ENCODE measurements at regions not wholly inside any gene's neighbourhood (a gene's known extent, or its start where the extent isn't known, plus 50 kb on each side); places are given as distances from the start of the nearest gene placed in this dataset.
"Not testable (repeated sequence)": the region's sequence is repeated elsewhere in the genome, so short reads cannot be mapped to it uniquely, and the experiment has no call there.

DNA sequence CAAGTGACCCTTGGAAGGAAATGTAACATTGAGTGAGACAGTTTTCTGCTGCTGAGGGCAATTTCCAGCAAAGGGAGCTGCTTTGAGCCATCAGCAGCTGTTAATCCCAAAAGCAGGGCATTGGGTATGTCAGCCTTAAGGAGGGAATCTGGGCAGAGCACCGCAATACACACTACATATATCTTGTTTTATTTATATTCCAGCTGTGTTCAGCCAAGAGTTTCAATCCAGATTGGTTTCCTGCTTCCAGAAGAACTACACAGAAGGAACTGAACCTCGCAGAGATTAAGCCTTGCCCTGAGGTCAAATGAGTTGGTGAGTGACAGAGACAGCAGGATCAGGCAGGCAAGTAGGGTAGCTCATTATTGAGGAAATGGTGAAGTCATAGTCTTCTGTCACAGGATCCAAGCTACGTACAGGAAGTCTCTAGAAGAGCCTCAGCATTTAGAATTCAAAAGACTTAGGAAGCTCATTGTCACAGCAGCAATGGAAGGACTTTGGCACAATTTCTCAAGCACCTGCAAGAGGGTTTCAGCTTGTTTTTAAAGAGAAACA is 109.9 kb upstream of the HEY2 start:
- DNase-seq (ENCODE audit: low read depth, low spot score), result peak; percentile 33

GRCh38 chr6:125640441-125641150 is 108.8 kb upstream of the HEY2 start:
- DNase-seq (ENCODE audit: low read depth, low spot score), result no peak
- no peak overlapping the region for H3K27ac ChIP-seq

More for the DNA sequence above, 109.9 kb upstream of the HEY2 start:
- no peak overlapping the region for H3K27ac ChIP-seq

DNA sequence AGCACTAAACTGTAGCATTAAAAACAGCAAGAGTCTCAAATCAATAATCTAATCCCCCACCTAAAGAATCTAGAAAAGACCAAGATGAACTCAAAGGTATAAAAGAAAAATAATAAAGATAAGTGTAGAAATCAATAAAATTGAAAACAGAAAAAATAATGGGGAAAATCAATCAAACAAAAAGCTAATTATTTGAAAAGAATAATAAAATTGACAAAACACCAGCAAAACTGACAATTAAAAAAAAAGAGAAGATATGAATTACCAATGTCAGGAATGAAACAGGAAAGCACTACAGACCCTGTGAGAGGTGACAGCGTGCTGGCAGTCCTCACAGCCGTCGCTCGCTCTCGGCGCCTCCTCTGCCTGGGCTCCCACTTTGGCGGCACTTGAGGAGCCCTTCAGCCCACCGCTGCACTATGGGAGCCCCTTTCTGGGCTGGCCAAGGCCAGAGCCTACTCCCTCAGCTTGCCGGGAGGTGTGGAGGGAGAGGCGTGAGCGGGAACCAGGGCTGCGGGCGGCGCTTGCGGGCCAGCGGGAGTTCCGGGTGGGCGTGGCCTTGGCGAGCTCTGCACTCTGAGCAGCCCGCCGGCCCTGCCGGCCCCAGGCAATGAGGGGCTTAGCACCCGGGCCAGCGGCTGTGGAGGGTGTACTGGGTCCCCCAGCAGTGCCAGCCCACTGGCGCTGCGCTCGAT is 105.3 kb upstream of the HEY2 start:
- H3K27ac ChIP-seq, result not testable (repeated sequence)

DNA sequence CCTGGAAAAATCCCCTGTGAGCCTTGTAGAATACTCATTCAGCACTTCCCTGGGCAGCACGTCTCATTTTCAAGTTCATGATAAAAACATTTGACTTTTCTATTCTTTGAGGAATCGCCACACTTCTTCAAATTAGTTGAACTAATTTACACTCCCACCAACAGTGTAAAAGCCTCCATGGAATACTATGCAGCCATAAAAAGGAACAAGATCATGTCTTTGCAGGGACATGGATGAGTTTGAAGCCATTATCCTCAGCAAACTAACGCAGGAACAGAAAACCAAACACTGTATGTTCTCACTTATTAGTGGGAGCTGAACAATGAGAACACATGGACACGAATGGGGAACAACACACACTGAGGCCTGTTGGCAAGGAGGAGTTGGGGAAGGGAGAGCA is 102.0 kb upstream of the HEY2 start:
- H3K27ac ChIP-seq, result no peak overlapping the region
- DNase-seq (ENCODE audit: low read depth, low spot score), result no peak

More for the DNA sequence above, 105.3 kb upstream of the HEY2 start:
- DNase-seq (ENCODE audit: low read depth, low spot score), result not testable (repeated sequence)

DNA sequence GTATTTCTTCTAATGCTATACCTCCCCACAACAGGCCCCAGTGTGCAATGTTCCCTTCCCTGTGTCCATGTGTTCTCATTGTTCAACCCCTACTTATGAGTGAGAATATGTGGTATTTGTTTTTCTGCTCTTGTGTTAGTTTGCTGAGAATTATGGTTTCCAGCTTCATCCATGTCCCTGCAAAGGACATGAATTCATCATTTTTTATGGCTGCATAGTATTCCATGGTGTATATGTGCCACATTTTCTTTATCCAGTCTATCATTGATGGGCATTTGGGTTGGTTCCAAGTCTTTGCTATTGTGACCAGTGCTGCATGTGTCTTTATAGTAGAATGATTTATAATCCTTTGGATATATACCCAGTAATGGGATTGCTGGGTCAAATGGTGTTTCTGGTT is 95.7 kb upstream of the HEY2 start:
- not testable (repeated sequence) for DNase-seq (ENCODE audit: low read depth, low spot score); H3K27ac ChIP-seq

DNA sequence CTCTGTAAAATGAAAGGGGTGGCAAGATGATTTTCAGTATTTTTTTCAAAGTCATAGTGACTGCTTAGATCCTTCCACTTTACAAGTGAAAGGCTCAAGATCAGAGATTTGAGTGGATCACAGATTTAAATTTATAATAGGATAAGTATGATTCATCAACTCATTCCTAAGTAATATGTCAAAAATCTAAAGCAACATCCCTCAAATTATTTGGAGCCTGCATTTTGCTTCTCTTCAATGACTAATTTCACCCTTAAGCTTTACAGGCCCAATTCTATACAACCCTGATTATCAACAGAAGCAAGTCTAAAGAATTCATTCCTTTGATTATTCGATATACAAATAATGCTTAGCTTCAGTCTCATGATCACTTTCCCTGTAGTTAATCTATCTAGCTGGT is 93.9 kb upstream of the HEY2 start:
- no peak overlapping the region for H3K27ac ChIP-seq
- DNase-seq (ENCODE audit: low read depth, low spot score), result no peak

DNA sequence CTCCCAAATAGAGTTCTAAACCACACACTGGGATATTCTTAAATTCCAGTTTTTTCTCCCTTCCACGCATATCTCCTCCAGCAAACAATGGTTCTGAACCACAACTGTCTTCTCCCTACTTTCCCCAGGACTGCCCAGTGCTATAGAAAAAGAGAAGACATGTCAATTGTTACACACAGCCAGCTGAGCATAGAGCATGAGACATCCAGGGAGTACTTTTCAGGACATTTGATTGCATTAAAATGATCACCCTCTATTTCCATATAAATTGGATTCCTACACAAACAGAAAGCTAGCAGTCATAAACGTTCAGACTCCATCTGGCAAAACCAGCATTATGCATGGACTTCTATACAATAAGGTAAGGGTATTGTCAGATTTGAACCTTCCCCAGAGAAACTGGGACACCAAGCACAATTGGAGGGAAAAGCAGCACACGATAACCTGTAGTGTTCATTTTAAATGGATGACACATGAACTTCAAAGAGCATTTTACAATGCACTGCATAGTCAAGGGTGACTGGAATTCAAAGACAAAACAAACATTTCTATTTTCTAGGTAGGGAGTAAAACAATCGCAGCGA is 93.1 kb upstream of the HEY2 start:
- H3K27ac ChIP-seq, result no peak overlapping the region
- no peak for DNase-seq (ENCODE audit: low read depth, low spot score)

GRCh38 chr6:125658136-125658535 is 91.3 kb upstream of the HEY2 start:
- H3K27ac ChIP-seq, result no peak overlapping the region
- no peak for DNase-seq (ENCODE audit: low read depth, low spot score)

DNA sequence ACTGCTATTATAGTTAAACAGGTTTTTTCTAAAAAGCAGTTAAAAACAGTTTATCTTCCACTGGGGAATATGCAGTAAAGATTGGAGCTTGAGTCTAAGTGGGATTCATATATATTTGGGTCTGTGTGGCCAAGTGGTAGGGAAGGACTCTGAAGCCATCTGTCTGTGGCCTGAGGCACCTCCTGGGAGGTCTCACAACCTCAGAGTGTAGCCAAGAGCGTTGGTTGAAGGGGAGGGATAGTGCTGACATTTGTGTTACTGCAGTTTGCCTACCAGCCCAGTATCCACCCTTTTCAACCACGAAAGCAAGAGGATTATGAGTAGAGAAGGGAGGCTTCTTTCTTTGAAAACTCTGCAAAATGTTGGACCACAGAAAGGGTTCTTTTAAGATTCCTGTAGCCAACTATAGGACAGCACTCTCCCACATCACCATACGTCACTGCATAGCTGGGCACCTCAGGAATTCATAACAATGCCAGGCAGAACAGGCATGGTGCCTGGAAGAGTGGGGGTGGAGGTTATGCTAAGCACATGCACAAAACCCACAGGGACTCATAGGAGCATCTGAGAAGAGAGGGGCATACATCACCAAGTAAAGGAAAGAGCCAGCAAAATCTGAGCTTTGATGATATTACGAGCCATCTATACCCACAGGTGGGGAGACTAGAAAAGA is 90.5 kb upstream of the HEY2 start:
- no peak for DNase-seq (ENCODE audit: low read depth, low spot score)

GRCh38 chr6:125659887-125660286 is 89.5 kb upstream of the HEY2 start:
- no peak for DNase-seq (ENCODE audit: low read depth, low spot score)
- H3K27ac ChIP-seq, result no peak overlapping the region

More for the DNA sequence above, 90.5 kb upstream of the HEY2 start:
- no peak overlapping the region for H3K27ac ChIP-seq

DNA sequence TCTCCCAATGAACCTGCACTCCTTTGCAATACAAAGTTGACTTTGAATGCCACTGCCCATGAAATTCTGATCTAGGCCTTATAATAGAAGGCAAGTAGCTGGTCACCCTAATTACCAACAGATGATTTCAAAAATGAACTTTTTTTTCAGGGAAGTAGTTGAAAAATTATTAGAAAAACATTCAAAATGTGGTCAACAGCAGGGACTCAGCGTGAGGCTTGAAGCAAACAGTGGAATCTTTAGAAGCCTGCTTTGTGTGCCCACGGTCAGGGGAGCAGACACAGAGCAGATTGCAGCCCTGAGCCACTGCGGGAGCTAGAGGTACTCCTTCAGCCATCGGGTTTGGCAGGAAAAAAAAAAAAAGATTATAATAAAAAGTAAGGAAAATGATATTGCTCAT is 87.1 kb upstream of the HEY2 start:
- no peak for DNase-seq (ENCODE audit: low read depth, low spot score)
- no peak overlapping the region for H3K27ac ChIP-seq

GRCh38 chr6:125665295-125665814 is 84.1 kb upstream of the HEY2 start:
- no peak for DNase-seq (ENCODE audit: low read depth, low spot score)
- no peak overlapping the region for H3K27ac ChIP-seq

DNA sequence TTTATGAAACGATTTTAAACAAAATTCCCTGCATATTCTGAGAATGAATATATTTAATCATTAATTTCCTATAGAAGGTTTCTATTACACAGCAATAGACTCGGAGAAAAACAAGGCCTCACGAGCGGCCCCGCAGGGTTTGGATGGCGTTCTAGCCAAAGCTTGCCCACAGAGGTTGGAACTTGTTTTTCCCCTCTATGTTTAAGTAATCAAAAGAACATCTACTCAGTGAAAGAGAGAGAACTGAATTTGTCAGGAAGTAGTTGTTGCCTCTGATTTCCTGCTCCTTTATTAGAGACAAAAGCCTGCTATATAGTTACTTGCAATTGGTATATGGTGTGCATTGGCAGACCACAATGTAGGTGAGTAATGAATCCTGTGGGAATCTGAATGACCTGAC is 82.1 kb upstream of the HEY2 start:
- H3K27ac ChIP-seq, result no peak overlapping the region
- no peak for DNase-seq (ENCODE audit: low read depth, low spot score)

DNA sequence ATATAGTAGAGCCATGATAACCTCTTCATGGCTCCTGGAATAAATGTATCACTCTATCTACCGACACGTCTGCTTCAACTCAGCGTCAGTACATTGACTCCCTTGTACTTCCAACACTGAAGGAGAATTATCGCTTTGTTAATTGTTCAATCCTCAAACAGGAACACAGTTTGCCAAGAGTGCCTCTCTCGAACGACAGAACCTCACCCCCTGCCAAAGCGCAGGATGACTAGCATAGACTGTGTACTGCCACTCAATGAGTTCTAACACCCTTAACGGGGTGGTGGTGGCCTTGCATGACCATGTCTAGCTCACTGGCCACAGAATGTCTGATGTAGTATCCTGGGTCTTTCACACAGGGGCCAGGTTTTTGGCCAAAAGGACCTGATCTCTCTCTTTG is 81.4 kb upstream of the HEY2 start:
- no peak overlapping the region for H3K27ac ChIP-seq
- DNase-seq (ENCODE audit: low read depth, low spot score), result no peak

- no peak for DNase-seq (ENCODE audit: low read depth, low spot score)
- H3K27ac ChIP-seq, result no peak overlapping the region
These were observed 78.9 kb upstream of the HEY2 start for GRCh38 chr6:125670568-125670967.

DNA sequence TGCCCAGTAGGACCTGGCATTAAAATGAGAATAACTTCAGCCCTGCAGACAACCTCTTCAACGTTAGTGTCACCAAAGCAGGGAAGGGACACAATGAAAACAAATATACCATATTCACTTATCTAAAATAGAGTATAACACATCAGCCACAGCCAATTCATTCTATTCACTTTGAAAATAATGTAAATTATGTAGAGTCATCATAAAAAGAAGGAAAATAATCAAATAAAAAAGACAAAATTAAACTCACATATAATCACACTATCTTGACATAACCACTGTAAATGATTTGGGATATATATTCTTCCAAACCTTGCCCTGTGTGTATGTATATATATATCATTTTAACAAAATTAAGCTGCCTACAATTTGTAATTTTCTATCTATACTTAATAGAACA is 78.1 kb upstream of the HEY2 start:
- no peak overlapping the region for H3K27ac ChIP-seq
- no peak for DNase-seq (ENCODE audit: low read depth, low spot score)

DNA sequence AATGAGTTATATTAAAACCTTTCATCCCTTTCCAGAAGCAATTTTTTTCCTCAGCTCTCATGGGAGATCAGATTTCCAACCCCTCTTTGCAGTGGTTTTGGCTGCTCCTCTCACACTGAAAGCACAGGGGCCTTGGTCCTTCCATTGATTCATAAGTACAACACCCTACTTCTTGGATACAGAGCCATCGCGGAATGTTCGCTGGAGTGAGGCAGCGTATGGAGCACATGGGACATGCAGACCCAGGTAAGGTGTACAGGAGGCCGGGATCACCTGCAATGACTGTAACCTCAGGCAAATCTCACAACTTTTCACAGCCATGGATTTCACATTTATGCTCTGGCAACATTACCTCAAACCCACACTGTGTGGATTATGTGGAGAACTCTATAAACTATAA is 75.2 kb upstream of the HEY2 start:
- no peak for DNase-seq (ENCODE audit: low read depth, low spot score)

DNA sequence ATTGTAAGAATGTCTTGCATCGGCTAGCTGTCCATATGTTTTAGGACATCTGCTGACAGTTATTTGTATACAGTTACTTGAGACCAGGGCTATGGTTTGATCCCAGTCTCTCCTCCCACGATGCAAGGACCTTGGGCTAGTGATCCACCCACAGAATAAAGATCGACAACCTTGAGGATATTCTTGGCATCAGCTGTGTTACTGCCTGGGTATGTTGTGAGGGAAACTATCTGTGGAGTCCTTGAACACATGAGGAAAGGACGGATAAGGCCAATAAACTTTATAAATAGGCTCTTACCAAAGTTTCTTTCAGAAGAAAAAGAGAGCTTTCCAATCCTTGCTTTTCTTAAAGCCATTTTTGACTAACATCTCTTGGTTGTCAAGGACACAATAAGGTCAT is 70.8 kb upstream of the HEY2 start:
- no peak for DNase-seq (ENCODE audit: low read depth, low spot score)
- H3K27ac ChIP-seq, result no peak overlapping the region

More for the DNA sequence above, 75.2 kb upstream of the HEY2 start:
- H3K27ac ChIP-seq, result no peak overlapping the region

- no peak overlapping the region for H3K27ac ChIP-seq
- DNase-seq (ENCODE audit: low read depth, low spot score), result no peak
These were observed 70.3 kb upstream of the HEY2 start for GRCh38 chr6:125679128-125679527.

GRCh38 chr6:125679651-125680050 is 69.8 kb upstream of the HEY2 start:
- no peak for DNase-seq (ENCODE audit: low read depth, low spot score)
- no peak overlapping the region for H3K27ac ChIP-seq

All from epithelial cell of prostate (primary cell).